ENCODE measurements at regions not wholly inside any gene's neighbourhood (a gene's known extent, or its start where the extent isn't known, plus 50 kb on each side); places are given as distances from the start of the nearest gene placed in this dataset.

- ChIA-PET CTCF (ENCODE audit: partially characterized antibody) (interaction anchor here (0.7 kb wide), 1 partner anchor 663 kb away, joined by 4 read pairs; no protein-coding TSS in a partner anchor), POLR2A (ENCODE audit: partially characterized antibody) (no interaction called here)
- intact Hi-C loops (cut with micrococcal nuclease) = no loop called here
- no peak for DNase-seq
- Mint-ChIP-seq H3K27ac (no peak overlapping the region), H3K36me3 (no peaks in the 10 kb centered on the region), H3K9me3 (peaks cover 0 to 4% (median 0%) of the 10 kb centered on the region in 8 donors), H3K27me3 (peaks cover 79 to 81% of the 10 kb centered on the region in 2 donors), H3K4me1 (peaks cover 29 to 59% (median 34%) of the 10 kb centered on the region in 4 donors), H3K4me3 (no peak overlapping the region)
- no peak overlapping the region for H3K4me3 ChIP-seq (ENCODE audit: low read length in 2 of 2)
- H3K27ac ChIP-seq (ENCODE audit: low read depth, low read length) = no peak overlapping the region
- H3K4me1 ChIP-seq (ENCODE audit: insufficient read depth, low read length) = peaks cover 36% of the 10 kb centered on the region
- H3K9me3 ChIP-seq (ENCODE audit: control insufficient read depth in 1 of 2, low read length in 2 of 2) = no peaks in the 10 kb centered on the region
- no peaks in the 10 kb centered on the region for H3K36me3 ChIP-seq (ENCODE audit: insufficient read depth, low read length)
- H3K27me3 ChIP-seq (ENCODE audit: insufficient read depth, low read length) = peaks cover 51% of the 10 kb centered on the region
These were observed 88.0 kb upstream of the CTNNA1 start for GRCh38 chr5:138665261-138665660.

GRCh38 chr5:138664276-138664943 lies 88.8 kb upstream of the CTNNA1 start:
- no peaks in the 10 kb centered on the region for H3K36me3 Mint-ChIP-seq
- intact Hi-C loops (cut with micrococcal nuclease) = no loop called here
- Histone ChIP-seq H3K27me3 (ENCODE audit: insufficient read depth, low read length) (peaks cover 53% of the 10 kb centered on the region), H3K4me1 (ENCODE audit: insufficient read depth, low read length) (peaks cover 32% of the 10 kb centered on the region), H3K27ac (ENCODE audit: low read depth, low read length) (no peak overlapping the region), H3K36me3 (ENCODE audit: insufficient read depth, low read length) (no peaks in the 10 kb centered on the region), H3K9me3 (ENCODE audit: control insufficient read depth in 1 of 2, low read length in 2 of 2) (no peaks in the 10 kb centered on the region), H3K4me3 (ENCODE audit: low read length in 2 of 2) (no peak overlapping the region)
- no peak for DNase-seq
- peaks cover 29 to 60% (median 32%) of the 10 kb centered on the region in 4 donors for H3K4me1 Mint-ChIP-seq
- peaks cover 81 to 82% of the 10 kb centered on the region in 2 donors for H3K27me3 Mint-ChIP-seq
- CTCF ChIA-PET (ENCODE audit: partially characterized antibody) = interaction anchor here (0.6 kb wide), 1 partner anchor 77 kb away, joined by 3 read pairs; no protein-coding TSS in a partner anchor
- peak overlapping the region in 1 of 8 donors; percentile 7 for H3K4me3 Mint-ChIP-seq
- H3K9me3 Mint-ChIP-seq = peaks cover 0 to 3% (median 0%) of the 10 kb centered on the region in 8 donors
- POLR2A ChIA-PET (ENCODE audit: partially characterized antibody) = no interaction called here
- peak overlapping the region in 1 of 7 donors; percentile 30 for H3K27ac Mint-ChIP-seq

GRCh38 chr5:138663561-138663960 lies 88.4 kb upstream of the HSPA9 start:
- Histone ChIP-seq H3K4me1 (ENCODE audit: insufficient read depth, low read length) (peaks cover 23% of the 10 kb centered on the region), H3K27me3 (ENCODE audit: insufficient read depth, low read length) (peaks cover 53% of the 10 kb centered on the region), H3K4me3 (ENCODE audit: low read length in 2 of 2) (no peak overlapping the region), H3K27ac (ENCODE audit: low read depth, low read length) (no peak overlapping the region), H3K36me3 (ENCODE audit: insufficient read depth, low read length) (no peaks in the 10 kb centered on the region), H3K9me3 (ENCODE audit: control insufficient read depth in 1 of 2, low read length in 2 of 2) (no peaks in the 10 kb centered on the region)
- CTCF ChIA-PET (ENCODE audit: partially characterized antibody) = no interaction called here
- Mint-ChIP-seq H3K4me3 (peak overlapping the region in 2 of 8 donors; percentile 47 to 54), H3K9me3 (peaks cover 0 to 3% (median 0%) of the 10 kb centered on the region in 8 donors), H3K36me3 (no peaks in the 10 kb centered on the region), H3K27me3 (peaks cover 78 to 80% of the 10 kb centered on the region in 2 donors), H3K4me1 (peaks cover 21 to 51% (median 24%) of the 10 kb centered on the region in 4 donors), H3K27ac (peak overlapping the region in 2 of 7 donors; percentile 53 to 77)
- no peak for DNase-seq
- POLR2A ChIA-PET (ENCODE audit: partially characterized antibody) = no interaction called here
- intact Hi-C loops (cut with micrococcal nuclease) = no loop called here

- Histone ChIP-seq H3K4me3 (ENCODE audit: low read length in 2 of 2) (no peak overlapping the region), H3K9me3 (ENCODE audit: control insufficient read depth in 1 of 2, low read length in 2 of 2) (no peaks in the 10 kb centered on the region), H3K4me1 (ENCODE audit: insufficient read depth, low read length) (peaks cover 18% of the 10 kb centered on the region), H3K27me3 (ENCODE audit: insufficient read depth, low read length) (peaks cover 49% of the 10 kb centered on the region), H3K36me3 (ENCODE audit: insufficient read depth, low read length) (no peaks in the 10 kb centered on the region), H3K27ac (ENCODE audit: low read depth, low read length) (no peak overlapping the region)
- Mint-ChIP-seq H3K9me3 (peaks cover 0 to 3% (median 0%) of the 10 kb centered on the region in 8 donors), H3K4me3 (peak overlapping the region in 5 of 8 donors; percentile 2 to 85 (median 59)), H3K27ac (peak overlapping the region in 6 of 7 donors; percentile 2 to 94 (median 56)), H3K4me1 (peaks cover 17 to 46% (median 19%) of the 10 kb centered on the region in 4 donors), H3K36me3 (no peaks in the 10 kb centered on the region), H3K27me3 (peaks cover 74 to 78% of the 10 kb centered on the region in 2 donors)
- intact Hi-C loops (cut with micrococcal nuclease) = no loop called here
- ChIA-PET CTCF (ENCODE audit: partially characterized antibody) (no interaction called here), POLR2A (ENCODE audit: partially characterized antibody) (no interaction called here)
- DNase-seq = peak; percentile 58 to 85 (median 69)
These were observed 87.8 kb upstream of the HSPA9 start for GRCh38 chr5:138663009-138663408.

- Histone ChIP-seq H3K27ac (ENCODE audit: low read depth, low read length) (no peak overlapping the region), H3K9me3 (ENCODE audit: control insufficient read depth in 1 of 2, low read length in 2 of 2) (no peaks in the 10 kb centered on the region), H3K27me3 (ENCODE audit: insufficient read depth, low read length) (peaks cover 46% of the 10 kb centered on the region), H3K36me3 (ENCODE audit: insufficient read depth, low read length) (no peaks in the 10 kb centered on the region), H3K4me3 (ENCODE audit: low read length in 2 of 2) (no peak overlapping the region), H3K4me1 (ENCODE audit: insufficient read depth, low read length) (peaks cover 15% of the 10 kb centered on the region)
- ChIA-PET POLR2A (ENCODE audit: partially characterized antibody) (interaction anchor here (1.2 kb wide), 1 partner anchor 55 kb away, joined by 3 read pairs; no protein-coding TSS in a partner anchor), CTCF (ENCODE audit: partially characterized antibody) (no interaction called here)
- DNase-seq = peak in 2 of 5 donors; percentile 45 to 54
- H3K4me1 Mint-ChIP-seq = peaks cover 14 to 41% (median 16%) of the 10 kb centered on the region in 4 donors
- no peaks in the 10 kb centered on the region for H3K36me3 Mint-ChIP-seq
- H3K4me3 Mint-ChIP-seq = peak overlapping the region in 4 of 8 donors; percentile 2 to 85 (median 38)
- intact Hi-C loops (cut with micrococcal nuclease) = no loop called here
- peak overlapping the region in 6 of 7 donors; percentile 13 to 94 (median 56) for H3K27ac Mint-ChIP-seq
- peaks cover 75% of the 10 kb centered on the region in 2 donors for H3K27me3 Mint-ChIP-seq
- peaks cover 0 to 3% (median 0%) of the 10 kb centered on the region in 8 donors for H3K9me3 Mint-ChIP-seq
These were observed 87.4 kb upstream of the HSPA9 start for GRCh38 chr5:138662599-138662998.

- H3K36me3 ChIP-seq (ENCODE audit: insufficient read depth, low read length) = no peaks in the 10 kb centered on the region
- Mint-ChIP-seq H3K27ac (peak overlapping the region in 1 of 7 donors; percentile 13), H3K4me3 (no peak overlapping the region), H3K36me3 (no peaks in the 10 kb centered on the region), H3K27me3 (peaks cover 79 to 81% of the 10 kb centered on the region in 2 donors), H3K4me1 (peaks cover 14 to 40% (median 16%) of the 10 kb centered on the region in 4 donors), H3K9me3 (peaks cover 0 to 3% (median 0%) of the 10 kb centered on the region in 8 donors)
- peaks cover 15% of the 10 kb centered on the region for H3K4me1 ChIP-seq (ENCODE audit: insufficient read depth, low read length)
- peaks cover 51% of the 10 kb centered on the region for H3K27me3 ChIP-seq (ENCODE audit: insufficient read depth, low read length)
- no peak for DNase-seq
- POLR2A ChIA-PET (ENCODE audit: partially characterized antibody) = interaction anchor here (1.2 kb wide), 1 partner anchor 56 kb away, joined by 3 read pairs; no protein-coding TSS in a partner anchor
- no peak overlapping the region for H3K4me3 ChIP-seq (ENCODE audit: low read length in 2 of 2)
- CTCF ChIA-PET (ENCODE audit: partially characterized antibody) = no interaction called here
- intact Hi-C loops (cut with micrococcal nuclease) = no loop called here
- H3K27ac ChIP-seq (ENCODE audit: low read depth, low read length) = no peak overlapping the region
- no peaks in the 10 kb centered on the region for H3K9me3 ChIP-seq (ENCODE audit: control insufficient read depth in 1 of 2, low read length in 2 of 2)
These were observed 86.8 kb upstream of the HSPA9 start for GRCh38 chr5:138661991-138662434.

GRCh38 chr5:138661291-138661960 lies 86.2 kb upstream of the HSPA9 start:
- H3K27ac Mint-ChIP-seq = peak overlapping the region in 1 of 7 donors; percentile 52

More at GRCh38 chr5:138661291-138661960, 86.2 kb upstream of the HSPA9 start:
- Histone ChIP-seq H3K27me3 (ENCODE audit: insufficient read depth, low read length) (peaks cover 57% of the 10 kb centered on the region), H3K36me3 (ENCODE audit: insufficient read depth, low read length) (no peaks in the 10 kb centered on the region), H3K9me3 (ENCODE audit: control insufficient read depth in 1 of 2, low read length in 2 of 2) (no peaks in the 10 kb centered on the region), H3K4me3 (ENCODE audit: low read length in 2 of 2) (no peak overlapping the region), H3K27ac (ENCODE audit: low read depth, low read length) (no peak overlapping the region), H3K4me1 (ENCODE audit: insufficient read depth, low read length) (peaks cover 15% of the 10 kb centered on the region)
- Mint-ChIP-seq H3K9me3 (peaks cover 0 to 3% (median 0%) of the 10 kb centered on the region in 8 donors), H3K27me3 (peaks cover 81% of the 10 kb centered on the region in 2 donors), H3K4me1 (peaks cover 14 to 40% (median 16%) of the 10 kb centered on the region in 4 donors), H3K36me3 (no peaks in the 10 kb centered on the region), H3K4me3 (no peak overlapping the region)
- intact Hi-C loops (cut with micrococcal nuclease) = no loop called here
- CTCF ChIA-PET (ENCODE audit: partially characterized antibody) = no interaction called here
- no peak for DNase-seq
- POLR2A ChIA-PET (ENCODE audit: partially characterized antibody) = interaction anchor here (1.2 kb wide), 1 partner anchor 56 kb away, joined by 3 read pairs; no protein-coding TSS in a partner anchor

All from CD4-positive, alpha-beta memory T cell (primary cell).